Stimulated activated CD4-positive, alpha-beta T cell treated with anti-CD3 and anti-CD28 coated beads, TNF-alpha, amount 100 ng/mL, for 4 hours (primary cell): ENCODE measurements at regions not wholly inside any gene's neighbourhood (a gene's known extent, or its start where the extent isn't known, plus 50 kb on each side); places are given as distances from the start of the nearest gene placed in this dataset.
A peak's percentile ranks its signal among the peaks of the same experiment; 100 is the strongest.
"Not testable (repeated sequence)": the region's sequence is repeated elsewhere in the genome, so short reads cannot be mapped to it uniquely, and the experiment has no call there.

Experiments
- DNase-seq, 3 experiments: peaks; one replicate each; pipeline ENCODE4 v3.0.0-alpha.2; 2020; ENCODE audit warnings: low read depth in 3 of 3

DNA sequence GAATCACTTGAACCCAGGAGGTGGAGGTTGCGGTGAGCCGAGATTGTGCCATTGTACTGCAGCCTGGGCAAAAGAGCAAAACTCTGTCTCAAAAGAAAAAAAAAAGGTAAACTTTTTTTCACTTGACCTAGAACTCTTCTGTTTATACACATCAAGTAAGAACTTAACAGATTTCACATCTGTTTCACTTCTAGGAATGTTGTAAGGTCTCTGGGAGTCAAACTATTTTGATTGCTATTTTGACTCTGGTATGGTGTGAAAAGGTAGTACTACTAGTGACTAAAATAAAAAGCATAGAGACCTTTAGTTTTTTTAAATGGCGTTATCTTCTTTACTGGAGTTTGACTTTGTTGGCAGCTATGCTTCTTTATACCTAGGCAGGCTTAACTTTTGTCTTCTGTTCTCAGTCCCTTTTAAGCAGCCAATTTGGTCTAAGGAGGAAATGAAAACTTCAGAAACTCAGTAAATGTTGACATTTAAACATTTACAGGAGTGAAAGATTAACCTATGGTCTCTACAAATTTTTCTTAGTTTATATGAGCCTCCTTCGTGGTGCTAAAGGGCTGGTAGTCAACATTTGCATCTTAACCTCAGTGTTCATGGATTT lies 84.7 kb downstream of the METTL2B start:
- DNase-seq: not testable (repeated sequence)

DNA sequence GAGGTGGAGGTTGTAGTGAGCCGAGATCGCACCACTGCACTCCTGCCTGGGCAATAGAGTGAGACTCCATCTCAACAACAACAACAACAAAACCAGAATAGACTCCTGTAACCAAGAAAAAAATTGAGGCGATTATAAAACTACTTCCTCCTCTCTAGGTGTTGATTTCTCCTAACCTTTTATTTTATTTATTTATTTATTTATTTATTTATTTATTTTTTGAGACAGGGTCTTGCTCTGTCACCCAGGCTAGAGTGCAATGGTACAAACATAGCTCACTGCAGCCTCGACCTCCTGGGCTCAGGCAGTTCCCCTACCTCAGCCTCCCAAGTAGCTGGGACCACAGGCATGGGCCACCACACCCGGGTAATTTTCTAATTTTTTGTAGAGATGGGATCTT lies 86.2 kb downstream of the METTL2B start:
- DNase-seq: not testable (repeated sequence)

DNA sequence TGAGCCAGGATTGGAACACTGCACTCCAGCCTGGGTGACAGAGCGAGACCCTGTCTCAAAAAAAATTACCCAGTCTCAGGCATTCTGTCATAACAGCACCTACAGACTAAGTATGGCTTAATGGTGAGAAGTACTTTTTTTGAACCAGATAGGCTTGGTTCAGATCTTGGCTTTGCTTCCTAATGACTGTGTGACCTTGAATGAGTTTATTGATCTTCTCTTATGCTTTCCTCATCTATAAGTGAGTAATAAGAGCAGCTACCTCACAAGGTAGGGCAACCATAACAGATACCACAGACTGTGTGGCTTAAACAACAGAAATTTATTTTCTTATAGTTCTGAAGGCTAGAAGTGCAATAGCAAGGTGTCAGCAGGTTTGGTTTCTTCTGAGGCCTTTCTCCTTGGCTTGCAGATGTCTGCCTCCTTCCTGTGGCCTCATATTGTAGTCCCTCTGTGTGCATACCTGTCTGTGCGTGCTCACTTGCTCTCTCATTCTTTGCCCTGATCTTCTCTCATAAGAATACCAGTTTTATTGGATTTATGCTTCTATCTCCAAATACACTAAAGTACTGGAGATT lies 87.7 kb downstream of the METTL2B start:
- not testable (repeated sequence) for DNase-seq

DNA sequence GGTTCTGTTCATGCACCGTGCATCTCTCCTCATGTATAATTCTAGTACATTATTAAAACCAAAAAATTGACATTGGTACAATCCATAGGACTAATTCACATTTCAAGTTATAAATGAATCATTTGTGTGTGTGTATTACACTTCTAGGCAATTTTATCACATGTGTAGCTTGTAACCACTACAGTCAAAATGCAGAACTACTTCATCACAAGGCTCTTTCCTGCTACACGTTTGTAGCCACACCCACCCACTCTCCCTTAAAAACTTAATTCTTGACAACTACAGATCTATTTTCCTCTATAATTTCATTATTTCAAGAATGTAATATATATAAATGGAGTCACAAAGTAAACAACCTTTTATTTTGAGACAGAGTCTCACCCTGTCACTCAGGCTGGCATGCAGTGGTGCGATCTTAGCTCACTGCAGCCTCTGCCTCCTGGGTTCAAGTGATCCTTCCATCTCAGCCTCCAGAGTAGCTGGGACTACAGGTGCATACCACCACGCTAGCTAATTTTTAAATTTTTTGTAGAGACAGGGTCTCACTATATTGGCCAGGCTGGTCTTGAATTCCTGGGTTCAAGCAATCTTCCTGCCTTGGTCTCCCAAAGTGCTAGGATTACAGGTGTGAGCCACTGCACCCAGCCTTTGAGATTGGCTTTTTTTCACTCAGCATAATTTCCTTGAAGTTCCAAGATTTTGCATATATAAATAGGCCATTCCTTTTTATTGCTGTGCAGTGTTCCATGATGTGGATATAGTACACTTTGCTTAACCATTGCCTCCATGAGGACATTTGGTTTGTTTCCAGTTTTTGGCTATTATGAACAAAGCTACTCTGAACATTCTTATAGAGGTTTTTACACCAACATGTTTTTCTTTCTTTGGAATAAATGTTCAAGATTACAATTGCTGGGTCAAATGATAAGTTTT lies 88.7 kb downstream of the METTL2B start:
- DNase-seq: not testable (repeated sequence)

DNA sequence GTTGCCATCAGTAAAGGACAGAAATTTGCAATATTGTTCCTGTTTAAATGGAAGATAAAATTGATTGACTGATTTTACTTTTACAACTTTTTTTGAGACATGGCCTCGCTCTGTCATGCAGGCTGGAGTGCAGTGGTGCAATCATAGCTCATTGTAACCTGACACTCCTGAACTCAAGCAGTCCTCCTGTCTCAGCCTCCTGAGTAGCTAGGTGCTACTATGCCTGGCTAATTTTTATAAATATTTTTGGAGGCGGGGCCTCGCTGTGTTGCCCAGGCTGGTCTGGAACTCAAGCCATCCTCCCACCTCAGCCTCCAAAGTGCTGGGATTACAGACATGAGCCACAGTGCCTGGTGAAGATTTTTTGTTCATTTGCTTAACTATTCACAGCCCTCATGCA lies 96.8 kb upstream of the GARIN1A start:
- DNase-seq: not testable (repeated sequence)

DNA sequence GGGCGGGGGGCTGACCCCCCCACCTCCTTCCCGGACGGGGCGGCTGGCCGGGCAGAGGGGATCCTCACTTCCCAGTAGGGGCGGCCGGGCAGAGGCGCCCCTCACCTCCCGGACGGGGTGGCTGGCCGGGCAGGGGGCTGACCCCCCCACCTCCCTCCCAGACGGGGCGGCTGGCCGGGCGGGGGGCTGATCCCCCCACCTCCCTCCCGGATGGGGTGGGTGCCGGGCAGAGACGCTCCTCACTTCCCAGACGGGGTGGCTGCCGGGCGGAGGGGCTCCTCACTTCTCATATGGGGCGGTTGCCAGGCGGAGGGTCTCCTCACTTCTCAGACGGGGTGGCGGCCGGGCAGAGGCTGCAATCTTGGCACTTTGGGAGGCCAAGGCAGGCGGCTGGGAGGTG lies 95.1 kb upstream of the GARIN1A start:
- DNase-seq: not testable (repeated sequence)

DNA sequence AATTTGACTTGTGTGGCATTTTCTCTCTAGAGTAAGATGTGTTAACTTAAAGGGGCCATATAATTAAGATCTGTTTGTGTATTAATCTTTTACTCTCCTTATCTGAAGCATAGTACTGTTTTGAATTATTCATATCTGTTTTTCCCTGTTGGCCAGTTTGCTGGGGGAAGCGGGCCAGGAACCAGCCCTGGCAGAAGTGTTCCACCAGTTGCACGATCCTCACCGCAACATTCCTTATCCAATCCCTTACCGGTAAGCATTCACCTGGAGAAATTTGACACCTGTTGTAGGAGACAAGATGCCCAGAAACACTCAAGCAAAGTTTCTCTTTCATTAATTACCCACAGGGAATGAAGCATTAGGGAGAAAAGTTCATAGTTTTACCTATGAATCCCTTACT lies 92.2 kb upstream of the GARIN1A start:
- DNase-seq: not testable (repeated sequence)

DNA sequence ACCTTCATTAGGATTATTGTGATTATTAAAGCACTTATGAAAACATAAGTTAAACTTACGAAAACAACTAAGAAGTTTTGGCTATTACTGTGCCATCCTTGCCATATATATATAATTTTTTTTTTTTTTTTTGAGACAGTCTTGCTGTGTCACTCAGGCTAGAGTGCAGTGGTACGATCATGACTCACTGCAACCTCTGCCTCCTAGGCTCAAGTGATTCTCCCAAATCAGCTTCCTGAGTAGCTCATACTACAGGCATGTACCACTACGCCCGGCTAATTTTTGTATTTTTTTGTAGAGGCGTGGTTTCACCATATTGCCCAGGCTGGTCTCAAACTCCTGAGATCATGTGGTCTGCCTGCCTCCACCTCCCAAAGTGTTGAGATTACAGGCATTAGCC lies 91.0 kb upstream of the GARIN1A start:
- not testable (repeated sequence) for DNase-seq

DNA sequence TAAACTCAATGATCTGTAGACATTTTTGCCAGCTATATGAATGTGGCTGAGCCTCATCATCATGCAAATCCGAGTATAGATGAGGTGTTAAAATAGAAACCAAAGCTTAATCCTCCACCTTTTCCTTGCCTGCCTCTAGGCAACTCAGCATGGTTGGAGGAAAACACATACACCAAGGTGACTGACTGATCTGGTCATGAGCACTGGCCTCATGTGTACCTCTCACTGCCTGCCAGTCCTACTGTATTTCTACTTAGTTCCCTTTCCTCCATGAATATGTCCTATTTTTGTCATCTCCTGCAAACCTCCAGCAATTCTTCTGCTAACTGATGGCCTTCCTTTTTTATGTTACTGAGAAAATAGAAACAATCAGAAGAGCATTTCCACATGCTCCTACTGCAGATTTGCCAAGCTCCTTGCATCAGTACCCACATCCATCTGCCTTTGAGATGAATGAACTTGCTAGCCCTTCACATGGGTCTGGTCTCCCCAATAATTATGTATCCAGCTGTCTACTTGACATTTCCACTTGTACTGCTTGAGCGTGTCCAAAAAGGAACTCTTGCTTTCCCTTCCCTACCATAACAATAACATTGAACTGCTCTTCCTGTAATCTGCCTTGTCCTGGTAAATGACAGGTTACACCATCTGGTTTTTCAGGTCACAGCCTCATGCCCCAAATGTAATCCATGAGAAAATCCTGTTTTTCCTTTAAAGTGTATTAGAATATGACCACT lies 90.1 kb upstream of the GARIN1A start:
- DNase-seq: not testable (repeated sequence)

DNA sequence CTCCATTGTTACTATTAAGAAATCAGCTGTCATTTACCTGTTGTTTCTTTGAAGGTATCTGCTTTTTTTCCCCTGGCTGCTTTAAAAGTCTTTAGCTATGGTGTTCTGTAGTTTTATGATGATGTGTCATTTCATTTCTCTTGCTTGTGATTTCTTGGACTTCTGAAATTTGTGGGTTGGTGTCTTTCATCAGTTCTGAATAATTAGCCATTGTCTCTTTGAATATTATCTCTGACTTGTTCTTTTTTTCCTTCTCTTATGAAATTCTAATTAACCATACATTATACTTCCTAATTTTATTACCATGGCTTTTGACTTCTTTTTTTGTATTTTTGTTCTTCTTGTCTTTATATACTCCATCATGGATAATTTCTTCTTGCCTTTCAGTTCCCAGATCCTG lies 85.4 kb upstream of the GARIN1A start:
- not testable (repeated sequence) for DNase-seq

DNA sequence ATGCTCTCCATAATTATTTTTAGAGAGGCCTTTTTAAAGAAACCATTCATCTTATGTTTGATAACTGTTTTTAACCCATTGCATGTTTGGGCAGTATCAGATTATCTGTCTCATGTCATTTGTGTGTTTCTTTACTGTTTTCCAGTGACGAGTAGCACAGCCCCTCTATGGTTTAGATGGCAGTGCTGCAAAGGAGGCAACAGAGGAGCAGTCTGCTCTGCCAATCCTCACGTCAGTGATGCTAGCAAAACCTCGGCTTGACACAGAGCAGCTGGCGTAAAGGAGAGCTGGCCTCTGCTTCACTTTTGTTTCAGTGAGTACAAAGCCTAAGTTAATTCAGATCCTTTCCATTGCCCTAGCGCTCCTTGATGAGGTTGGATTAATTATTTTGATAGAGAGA lies 80.4 kb upstream of the GARIN1A start:
- no peak for DNase-seq

DNA sequence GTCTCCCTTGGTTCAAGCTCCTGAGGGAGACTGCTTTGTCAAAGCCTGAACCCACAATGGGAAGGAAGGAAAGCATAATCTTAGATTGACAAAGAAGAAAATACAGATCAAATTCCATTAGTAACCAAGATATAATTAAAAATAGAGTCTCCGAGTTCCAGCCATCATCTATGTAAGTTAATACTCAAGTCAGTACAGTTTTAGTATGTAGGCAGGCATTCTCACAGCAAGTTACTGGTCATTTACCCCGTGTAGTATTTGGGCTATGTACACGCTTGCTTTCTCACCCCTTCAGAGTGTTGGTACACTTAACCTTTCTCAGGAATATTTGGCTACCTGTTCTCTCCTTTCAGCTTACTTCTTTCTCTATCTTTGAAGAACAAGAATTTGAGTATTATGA lies 79.9 kb upstream of the GARIN1A start:
- not testable (repeated sequence) for DNase-seq

DNA sequence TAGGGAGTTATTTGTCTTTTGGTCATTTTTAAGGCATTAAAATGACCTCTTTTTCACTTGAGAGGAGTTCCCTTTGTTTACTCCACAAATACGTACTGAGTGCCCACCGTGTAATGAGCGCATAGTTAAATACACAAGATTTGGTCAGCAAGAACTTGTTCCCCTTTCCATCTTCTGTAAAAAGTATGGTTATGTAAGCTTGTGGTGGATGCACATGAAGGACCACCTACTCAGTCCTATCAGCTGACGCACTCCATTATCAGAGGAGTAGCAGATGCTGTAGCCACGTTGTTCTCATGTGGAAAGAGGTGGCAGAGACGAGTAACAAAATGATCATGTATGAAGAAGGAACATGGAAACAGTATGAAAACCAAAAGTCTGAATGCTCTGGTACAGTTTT lies 78.0 kb upstream of the GARIN1A start:
- DNase-seq: not testable (repeated sequence)

DNA sequence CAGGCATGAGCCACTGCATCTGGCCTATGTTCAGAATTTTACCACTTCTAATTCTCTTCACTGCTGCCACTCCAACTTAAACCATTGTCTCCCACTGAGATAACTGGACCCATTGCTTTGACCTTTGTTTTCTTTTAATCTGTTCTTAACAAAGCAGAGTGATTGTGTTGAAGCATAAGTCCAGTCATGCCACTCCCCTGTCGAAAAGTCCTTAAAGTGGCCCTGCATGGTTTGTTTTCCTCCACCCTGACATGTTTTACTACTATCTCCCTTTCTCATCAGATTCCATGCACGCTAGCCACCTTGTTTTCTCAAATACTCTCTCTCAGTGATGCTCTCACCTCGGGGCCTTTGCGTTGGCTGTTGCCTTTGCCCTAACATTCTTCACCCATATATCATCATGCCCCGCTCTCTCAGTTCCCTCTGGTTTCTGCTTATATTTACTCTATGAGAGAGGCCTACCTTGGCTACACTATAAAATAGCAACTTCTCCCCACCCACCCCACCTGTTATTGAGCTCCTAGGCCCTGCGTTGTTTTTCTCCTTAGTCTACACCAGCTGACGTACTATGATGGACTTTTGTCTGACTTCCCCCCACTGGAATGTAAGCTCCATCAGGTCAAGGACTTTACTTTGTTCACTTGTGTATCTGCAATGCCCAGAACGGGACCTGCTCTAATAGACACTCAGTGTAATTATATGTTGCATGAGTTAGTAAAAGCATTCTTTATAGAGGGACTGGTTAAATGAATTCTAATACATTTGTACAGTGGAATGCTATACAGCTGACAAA lies 75.6 kb upstream of the GARIN1A start:
- DNase-seq: not testable (repeated sequence)

DNA sequence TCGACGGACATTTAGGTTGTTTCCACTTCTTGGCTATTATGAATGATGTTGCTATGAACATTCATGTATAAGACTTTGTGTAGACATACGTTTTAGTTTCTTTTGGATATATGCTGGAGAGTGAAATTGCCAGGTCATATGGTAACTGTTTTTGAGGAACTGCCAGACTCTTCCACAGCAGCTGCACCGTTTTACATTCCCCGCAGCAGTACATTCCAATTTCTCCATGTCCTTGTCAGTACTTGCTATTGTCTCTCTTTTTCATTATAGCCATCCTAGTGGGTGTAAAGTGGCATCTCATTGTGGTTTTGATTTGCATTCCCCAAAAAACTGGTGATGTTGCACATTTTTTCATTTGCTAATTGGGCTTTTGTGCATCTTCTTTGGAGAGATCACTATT lies 73.1 kb upstream of the GARIN1A start:
- not testable (repeated sequence) for DNase-seq

DNA sequence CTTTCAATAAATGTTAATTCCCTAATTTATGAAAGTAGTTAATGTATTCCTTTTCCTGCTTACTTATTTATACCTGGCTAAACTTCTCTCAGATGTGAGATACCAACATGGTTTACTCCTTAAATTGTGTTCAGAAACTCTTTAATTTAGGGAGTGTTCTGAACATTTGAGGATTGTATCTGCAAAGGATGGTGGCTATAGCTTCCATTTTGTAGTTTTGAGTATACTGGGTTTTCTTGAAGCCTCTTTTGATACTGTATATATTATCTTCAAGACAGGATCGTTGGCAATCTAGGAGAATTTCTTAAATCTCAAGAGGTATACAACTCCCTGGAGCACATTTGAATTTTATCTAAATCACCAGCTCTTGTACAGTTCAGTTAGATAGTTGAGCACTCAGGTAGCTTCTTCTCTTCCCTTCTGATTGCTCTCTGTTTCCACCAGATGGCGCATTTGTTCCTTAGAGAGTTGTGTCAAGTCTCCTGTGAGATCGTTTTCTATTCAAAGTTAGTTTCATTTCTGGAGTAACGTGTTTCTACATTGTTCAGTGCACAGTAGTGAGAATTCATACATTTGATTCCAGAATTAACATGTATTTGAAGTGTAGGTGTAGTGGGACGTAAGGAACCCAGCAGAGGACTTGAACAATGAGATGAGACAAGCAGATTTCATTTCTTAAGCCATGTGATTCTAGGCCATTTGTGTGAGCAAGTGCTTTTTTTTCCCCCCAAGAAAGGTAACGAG lies 63.2 kb upstream of the GARIN1A start:
- DNase-seq: peak in 1 of 3 experiments; percentile 5

DNA sequence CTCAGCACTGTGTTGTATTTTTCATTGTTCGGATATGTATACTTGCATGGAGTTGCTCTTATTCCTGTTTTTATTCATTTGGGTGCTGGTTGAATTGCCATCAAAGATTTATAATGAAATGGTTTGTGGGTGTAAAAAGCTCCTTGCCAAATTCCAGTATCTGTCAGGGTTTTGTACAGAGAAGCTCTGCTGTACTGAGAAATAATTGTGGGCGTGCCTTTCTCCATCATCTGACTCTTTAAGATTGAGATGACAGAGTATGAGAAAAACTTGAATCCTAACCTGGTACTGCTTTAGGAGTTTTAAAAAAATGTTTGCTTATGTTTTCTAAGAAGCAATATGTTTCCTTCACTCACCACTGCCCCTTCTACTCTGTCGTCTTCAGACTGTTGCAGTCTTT lies 58.7 kb upstream of the GARIN1A start:
- DNase-seq: not testable (repeated sequence)

DNA sequence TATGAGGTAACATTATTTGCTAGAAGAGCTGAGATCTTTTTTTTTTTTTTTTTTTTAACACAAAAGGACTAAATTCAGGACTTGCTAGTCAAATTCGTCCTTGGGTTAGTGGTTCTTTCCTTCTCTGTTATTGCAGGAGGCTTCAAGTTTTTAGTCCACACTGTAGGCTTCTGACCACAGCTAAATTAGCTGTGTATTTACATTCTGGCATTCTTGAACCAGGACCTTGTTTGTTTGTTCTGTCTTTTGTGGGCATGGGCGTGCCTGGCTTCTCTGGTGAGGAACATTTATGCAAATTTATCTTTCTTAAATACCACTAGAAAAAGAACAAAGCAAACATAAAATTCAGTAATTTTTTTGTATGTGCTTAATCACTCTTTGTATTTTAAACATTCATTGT lies 57.3 kb upstream of the GARIN1A start:
- not testable (repeated sequence) for DNase-seq

DNA sequence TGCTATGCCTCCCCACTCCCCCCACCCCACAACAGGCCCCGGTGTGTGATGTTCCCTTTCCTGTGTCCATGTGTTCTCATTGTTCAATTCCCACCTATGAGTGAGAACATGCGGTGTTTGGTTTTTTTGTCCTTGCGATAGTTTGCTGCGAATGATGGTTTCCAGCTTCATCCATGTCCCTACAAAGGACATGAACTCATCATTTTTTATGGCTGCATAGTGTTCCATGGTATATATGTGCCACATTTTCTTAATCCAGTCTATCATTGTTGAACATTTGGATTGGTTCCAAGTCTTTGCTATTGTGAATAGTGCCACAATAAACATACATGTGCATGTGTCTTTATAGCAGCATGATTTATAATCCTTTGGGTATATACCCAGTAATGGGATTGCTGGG lies 55.3 kb upstream of the GARIN1A start:
- not testable (repeated sequence) for DNase-seq
